Right renal pelvis (tissue), 4 donors: ENCODE measurements at regions not wholly inside any gene's neighbourhood (a gene's known extent, or its start where the extent isn't known, plus 50 kb on each side); places are given as distances from the start of the nearest gene placed in this dataset.

Source experiments
- DNase-seq, 4 donors: peaks; one replicate each; pipeline ENCODE4 v3.0.0-alpha.2; 2013; ENCODE audit warnings: low read depth in 4 of 4, low spot score in 3 of 4, missing footprints in 1 of 4

GRCh38 chr16:85162478-85163277 is 50.4 kb upstream of the CIBAR2 start:
- DNase-seq = no peak

DNA sequence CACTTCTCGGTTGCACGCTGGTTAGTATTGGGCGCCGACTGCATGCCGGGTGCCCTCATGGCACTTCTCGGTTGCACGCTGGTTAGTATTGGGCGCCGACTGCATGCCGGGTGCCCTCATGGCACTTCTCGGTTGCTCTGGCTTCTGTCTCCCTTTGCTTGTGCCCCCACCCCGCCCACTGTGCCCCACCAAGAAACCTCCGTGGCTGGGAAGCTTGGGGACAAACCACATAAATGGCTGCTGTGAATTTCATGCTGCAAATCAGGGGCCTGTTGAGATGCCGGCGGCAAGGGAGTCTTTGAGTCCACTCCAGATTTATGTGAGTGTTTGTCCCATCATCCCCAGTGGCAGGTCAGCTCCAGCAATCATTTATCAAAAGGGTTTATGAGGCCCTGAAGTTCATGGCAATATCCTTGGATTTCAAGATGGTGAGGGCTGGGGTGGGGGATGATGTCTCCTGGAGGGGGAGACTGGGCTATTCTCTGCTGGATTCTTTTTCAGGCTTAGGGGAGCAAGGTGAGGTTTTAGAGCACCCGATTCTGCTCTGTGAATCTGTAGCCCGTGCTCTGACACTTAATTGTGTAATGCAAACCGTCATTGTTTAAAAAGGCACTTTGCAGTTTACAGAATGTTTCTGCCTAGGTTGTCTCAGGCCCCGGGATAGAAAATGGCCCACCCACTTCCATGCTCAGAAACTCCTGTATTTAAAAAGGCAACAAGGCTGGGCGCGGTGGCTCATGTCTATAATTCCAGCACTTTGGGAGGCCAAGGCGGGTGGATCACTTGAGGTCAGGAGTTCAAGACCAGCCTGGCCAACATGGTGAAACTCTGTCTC is 51.2 kb upstream of the CIBAR2 start:
- no peak for DNase-seq

DNA sequence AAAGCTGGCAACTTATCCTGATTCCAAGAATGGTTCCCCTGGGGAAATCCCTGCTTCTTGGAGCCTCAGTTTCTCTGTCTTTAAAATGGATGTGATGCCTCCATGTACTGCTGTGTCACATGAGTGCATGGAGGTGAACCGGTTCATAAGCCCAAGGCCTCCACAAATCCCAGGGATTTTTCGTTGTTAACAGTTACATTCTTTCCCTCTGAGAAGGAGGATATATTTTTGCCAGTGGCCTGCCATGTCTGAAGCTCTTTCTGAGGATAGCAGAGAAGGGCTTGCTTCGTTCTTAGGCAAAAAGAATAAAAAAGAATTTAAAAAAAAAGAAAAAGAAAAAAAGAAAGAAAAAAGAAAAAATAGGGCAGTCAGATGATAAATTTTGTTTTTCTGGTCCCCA is 52.2 kb upstream of the CIBAR2 start:
- DNase-seq = no peak

DNA sequence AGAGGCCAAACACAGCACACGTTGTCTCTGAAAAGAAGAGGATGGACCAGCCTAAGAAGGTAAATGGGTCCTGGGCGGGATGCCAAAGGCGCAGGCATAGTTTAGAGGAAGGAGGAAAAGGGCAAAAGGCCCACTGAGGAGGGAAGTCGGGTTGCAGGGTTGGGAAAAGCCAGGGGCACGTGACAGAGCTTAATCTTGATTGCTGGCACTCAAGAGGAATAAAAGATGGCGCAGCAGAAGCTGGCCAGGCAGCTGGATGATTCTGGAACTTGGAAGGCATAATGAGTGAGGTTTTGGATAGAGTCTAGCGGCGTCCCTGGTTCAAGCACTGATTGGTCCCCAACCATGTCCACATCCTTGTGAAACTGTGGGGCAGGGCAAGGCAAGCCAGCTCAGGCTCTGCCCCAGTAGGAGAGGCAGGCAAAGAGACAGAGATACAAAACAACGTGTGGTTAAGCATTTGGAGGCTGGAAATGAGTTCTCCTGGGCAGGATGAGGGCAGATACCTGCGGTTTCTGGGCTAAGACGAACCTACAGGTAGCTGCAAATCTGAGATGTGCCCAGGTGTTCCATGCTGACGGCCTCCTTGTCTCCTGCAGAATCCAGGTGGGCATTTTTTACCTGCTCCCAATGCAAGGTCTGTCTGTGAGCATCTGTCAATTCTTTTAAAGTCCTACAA is 52.7 kb upstream of the CIBAR2 start:
- no peak for DNase-seq

- no peak for DNase-seq
These were observed 53.5 kb upstream of the CIBAR2 start for GRCh38 chr16:85165781-85166180.

- no peak for DNase-seq
These were observed 54.0 kb upstream of the CIBAR2 start for GRCh38 chr16:85166281-85166680.

DNA sequence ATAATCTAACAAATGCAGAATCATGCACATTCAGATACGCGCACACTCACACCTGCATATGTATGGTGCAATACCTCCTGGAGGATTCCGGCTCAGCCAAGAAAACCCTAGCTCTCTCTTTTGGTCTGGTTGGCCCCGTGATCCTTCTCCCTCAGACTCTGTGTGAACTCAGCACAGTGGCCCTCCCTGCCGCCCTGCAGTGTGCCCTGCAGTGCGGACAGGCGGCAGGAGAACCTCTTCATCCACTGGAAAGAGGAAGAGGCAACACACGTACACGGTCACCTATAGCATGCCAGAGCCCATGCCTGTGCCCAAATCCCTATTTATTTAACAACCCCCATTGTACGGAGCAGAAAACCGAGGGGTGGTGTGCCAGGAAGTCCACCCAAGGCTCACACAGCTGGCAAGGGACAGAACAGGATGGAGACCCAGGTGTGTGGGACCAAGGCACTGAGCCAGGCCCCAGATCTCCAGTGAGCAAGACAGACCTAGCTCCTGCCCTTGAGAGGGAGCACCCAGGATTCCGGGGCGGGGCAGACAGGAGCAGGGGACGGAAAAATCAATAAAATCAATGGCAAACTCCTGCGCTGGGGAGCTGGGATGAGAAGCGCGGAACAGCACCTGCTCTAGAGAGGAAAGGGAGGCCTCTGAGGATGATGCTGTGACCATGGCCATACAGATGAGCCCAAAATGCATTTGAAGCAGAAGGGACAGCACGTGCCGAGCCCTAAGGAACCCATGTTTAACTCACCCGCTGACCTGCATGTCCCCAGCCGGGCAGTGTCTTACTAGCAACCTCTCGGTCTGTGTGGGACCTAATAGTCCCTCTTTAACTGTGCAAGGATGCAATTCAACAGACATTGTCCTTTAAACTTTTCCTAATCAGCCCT is 54.7 kb upstream of the CIBAR2 start:
- DNase-seq = no peak

GRCh38 chr16:85167589-85168537 is 55.6 kb upstream of the CIBAR2 start:
- no peak for DNase-seq

GRCh38 chr16:85168732-85169256 is 56.5 kb upstream of the CIBAR2 start:
- DNase-seq = no peak

DNA sequence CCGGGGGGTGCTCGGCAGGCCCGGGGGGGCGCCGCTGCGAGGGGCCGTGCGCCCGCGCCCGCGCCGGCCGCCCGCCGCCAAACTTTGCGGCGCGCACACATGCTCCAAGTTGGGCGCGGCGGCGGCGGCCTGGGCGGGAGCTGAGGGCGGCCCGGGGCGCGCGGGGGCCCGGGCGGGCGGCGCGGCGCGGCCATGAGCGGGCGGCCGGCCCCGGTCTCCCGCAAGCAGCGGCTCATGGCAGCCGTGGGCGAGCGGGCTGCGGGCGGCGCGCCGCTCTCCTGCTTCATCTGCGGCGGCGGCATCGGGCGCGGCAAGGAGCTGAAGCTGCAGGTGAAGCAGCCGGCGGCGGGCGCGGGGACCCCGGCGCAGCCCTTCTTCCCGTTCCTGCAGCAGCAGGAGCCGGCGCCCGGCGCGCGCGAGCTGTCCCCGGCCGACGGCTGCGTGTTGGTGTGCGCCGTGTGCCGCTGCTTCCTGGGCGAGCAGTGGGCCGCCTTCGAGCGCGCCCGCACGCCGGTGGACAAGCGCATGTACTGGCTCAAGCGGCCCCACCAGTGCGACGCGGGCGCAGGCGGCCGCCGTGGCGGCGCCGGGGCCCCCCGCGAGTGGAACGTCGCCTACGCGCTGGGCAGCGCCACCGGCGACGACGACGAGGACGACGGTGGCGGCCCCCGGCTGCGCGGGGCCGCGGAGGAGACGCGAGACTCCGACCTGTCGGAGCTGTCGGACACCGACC is 57.2 kb upstream of the CIBAR2 start:
- no peak for DNase-seq

DNA sequence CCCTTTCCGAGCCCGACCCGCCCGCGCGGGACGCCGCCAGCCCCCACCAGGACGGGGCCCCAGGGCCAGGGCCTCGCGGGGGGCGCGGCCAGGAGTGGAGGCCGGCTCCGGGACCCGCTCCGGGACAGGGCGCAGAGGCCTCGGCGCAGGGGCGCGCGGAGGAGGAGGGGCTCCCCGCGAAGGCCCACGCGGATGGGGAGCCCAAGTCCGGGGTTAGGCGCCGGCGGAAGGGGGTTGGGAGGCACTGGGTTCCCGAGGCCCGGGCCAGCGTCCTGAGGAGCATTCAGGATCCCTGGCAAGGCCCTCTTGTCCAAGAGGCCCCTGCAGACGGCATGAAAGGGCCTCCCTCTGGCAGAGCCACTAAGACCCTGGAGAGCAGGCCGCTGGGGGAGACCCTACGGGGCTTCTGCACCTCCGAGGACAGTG is 57.8 kb upstream of the CIBAR2 start:
- no peak for DNase-seq

GRCh38 chr16:85170590-85171003 is 58.3 kb upstream of the CIBAR2 start:
- no peak for DNase-seq

GRCh38 chr16:85171004-85171758 is 58.9 kb upstream of the CIBAR2 start:
- DNase-seq = no peak

GRCh38 chr16:85171759-85172454 is 59.6 kb upstream of the CIBAR2 start:
- no peak for DNase-seq

- no peak for DNase-seq
These were observed 60.3 kb upstream of the CIBAR2 start for GRCh38 chr16:85172455-85173145.
